GM20000 (cell line): ENCODE measurements at regions not wholly inside any gene's neighbourhood (a gene's known extent, or its start where the extent isn't known, plus 50 kb on each side); places are given as distances from the start of the nearest gene placed in this dataset.

Experiments
- DNase-seq: peaks from one replicate; pipeline ENCODE4 v3.0.0; 2012; ENCODE audit warnings: low spot score
- TF ChIP-seq, protein P1 (sequence below): IDR thresholded peaks from 2 replicates; pipeline ENCODE4 v1.5.1; 2012; ENCODE audit warnings: mild to moderate bottlenecking, control low read depth; ENCODE audit errors: extremely low read depth, missing control alignments

DNA sequence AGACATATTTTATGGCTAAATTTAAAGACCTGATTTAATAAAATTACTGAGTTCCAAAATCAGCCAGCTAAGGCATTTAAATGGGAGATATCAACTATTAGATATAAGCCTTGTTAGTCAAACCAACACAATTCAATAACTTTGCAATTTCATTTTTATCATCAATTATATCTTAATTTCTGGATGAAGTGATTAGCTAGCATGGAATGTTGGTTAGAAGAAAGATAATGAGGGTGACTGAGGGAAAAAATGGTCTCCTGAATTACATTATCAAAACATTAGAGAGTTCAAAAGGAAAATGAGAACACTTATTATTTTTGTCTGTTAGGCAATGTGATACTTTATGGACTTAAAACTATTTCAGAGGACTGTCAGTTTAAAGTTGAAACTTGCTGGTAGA is 525.7 kb downstream of the CDH11 start:
- DNase-seq, result no peak
- TF ChIP-seq, protein P1, sequence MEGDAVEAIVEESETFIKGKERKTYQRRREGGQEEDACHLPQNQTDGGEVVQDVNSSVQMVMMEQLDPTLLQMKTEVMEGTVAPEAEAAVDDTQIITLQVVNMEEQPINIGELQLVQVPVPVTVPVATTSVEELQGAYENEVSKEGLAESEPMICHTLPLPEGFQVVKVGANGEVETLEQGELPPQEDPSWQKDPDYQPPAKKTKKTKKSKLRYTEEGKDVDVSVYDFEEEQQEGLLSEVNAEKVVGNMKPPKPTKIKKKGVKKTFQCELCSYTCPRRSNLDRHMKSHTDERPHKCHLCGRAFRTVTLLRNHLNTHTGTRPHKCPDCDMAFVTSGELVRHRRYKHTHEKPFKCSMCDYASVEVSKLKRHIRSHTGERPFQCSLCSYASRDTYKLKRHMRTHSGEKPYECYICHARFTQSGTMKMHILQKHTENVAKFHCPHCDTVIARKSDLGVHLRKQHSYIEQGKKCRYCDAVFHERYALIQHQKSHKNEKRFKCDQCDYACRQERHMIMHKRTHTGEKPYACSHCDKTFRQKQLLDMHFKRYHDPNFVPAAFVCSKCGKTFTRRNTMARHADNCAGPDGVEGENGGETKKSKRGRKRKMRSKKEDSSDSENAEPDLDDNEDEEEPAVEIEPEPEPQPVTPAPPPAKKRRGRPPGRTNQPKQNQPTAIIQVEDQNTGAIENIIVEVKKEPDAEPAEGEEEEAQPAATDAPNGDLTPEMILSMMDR, result no peak

DNA sequence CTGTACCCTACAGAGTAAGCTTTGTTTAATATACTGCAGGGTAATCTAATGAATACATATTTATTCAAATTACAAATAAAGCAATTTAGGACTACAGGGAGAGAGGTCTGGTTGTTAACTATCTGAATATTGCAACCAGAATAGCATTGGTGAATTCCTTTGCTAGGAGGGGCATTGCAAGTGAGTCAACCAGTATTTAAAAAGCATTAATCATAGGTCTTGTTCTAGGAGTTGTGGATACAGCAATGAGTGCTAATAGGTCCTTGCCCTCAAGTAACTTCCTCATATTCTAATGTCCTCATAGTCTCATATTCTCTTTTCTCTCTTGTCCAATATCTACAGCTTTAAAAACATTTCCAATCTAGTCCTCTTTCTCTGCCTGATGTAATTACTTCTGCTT is 531.4 kb downstream of the CDH11 start:
- TF ChIP-seq, protein P1, result no peak
- DNase-seq, result no peak

DNA sequence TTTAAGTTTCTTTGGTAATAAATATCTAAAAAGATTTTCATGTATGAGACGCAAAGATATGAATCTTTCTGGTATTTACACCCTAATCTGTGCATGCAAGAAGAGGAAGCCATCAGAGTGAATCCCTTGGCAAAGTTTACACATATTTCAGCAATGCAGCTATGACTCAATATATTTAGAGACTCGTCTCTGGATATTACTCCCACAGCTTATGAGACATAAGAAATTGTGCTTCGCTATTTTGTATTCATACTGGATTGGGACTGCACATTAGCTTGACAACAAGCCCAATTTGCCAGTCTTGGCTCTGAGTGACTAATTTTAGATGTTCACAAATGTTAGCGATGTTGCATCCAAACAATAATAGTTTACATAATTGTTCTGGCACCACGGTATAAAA is 532.0 kb downstream of the CDH11 start:
- DNase-seq, result no peak
- TF ChIP-seq, protein P1, result no peak

DNA sequence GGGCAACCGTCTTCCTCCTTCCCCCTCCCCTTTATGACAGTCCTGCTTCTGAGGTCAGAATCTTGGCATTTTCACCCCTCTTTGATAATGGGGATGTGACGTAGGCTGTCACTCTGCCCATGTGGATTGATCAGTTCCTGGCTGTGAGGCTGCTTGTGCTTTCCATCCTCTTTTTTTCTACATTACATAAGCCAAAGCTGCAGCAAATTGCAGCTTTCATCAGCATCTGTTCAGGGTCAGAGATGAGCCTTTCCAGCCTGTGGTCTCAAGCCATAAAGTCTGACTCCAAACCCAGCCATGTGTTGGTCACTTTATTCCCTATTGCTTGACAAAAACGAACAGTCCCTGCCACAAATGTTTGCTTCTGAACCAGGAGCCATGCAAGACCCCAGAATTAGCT is 535.1 kb downstream of the CDH11 start:
- DNase-seq, result no peak
- TF ChIP-seq, protein P1, result no peak

DNA sequence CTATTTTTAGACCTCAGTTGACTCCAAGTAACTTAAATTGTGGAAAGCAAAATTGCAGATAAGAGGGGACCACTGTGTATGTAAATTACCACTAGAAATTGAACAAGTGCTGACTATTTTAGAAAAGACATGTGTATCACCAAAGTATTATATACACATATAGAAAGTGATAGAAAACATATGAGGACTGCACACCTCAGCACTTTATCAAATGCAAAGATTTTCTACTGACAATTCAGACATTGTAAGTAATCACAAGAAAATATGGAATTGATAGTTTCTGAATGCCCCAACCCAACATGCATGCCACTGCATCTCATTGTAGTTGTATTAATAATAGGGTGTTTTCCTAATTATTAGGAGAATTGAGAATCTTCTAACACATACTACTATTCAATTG is 536.5 kb downstream of the CDH11 start:
- TF ChIP-seq, protein P1, result no peak
- DNase-seq, result no peak

DNA sequence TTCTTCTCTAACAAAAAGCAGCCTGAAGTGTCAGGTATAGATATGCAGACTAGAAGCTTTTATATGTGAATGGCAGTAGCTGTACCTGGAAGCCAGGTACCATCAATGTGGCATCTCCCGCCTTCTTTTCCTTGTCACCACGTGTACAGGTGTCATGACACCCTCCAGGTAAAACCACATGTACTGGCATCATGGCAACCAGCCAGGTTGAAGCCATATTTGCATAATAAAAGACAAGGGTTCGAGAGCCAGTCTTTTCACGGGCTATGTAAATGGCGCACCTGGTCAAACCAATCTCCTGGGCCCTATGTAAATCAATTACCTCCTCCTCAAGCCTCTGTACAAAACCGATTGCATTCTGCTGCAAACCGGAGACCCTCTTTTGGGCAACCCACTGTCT is 541.3 kb downstream of the CDH11 start:
- no peak for DNase-seq
- TF ChIP-seq, protein P1, result no peak

DNA sequence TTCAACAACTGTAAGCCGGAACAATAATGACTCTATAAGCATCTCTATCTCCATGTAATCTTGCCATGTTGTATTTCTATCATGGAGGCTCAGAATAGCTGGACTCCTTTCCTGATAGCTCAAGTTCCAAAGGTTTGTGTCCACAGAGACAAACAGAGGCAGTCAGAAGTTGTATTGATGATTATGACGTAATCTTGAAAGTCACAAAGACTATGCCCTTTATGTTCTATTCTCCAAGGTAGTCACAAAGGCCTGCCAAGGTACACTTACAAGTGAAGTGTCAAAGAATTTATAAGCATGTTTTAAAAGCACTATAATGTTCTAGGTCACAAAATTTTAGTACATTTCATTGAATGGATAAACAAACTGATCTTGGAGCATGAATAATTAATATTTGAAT is 542.2 kb downstream of the CDH11 start:
- TF ChIP-seq, protein P1, result no peak
- DNase-seq, result no peak
